HG03520 (cell line): ENCODE measurements at regions not wholly inside any gene's neighbourhood (a gene's known extent, or its start where the extent isn't known, plus 50 kb on each side); places are given as distances from the start of the nearest gene placed in this dataset.
"Not testable (repeated sequence)": the region's sequence is repeated elsewhere in the genome, so short reads cannot be mapped to it uniquely, and the experiment has no call there.

Experiments
- ATAC-seq: cut with Tn5 transposase; IDR thresholded peaks from one replicate; pipeline ENCODE4 v1.9.1; 2021; ENCODE audit warnings: mild to moderate bottlenecking, moderate library complexity; ENCODE audit not compliant: unreplicated experiment

DNA sequence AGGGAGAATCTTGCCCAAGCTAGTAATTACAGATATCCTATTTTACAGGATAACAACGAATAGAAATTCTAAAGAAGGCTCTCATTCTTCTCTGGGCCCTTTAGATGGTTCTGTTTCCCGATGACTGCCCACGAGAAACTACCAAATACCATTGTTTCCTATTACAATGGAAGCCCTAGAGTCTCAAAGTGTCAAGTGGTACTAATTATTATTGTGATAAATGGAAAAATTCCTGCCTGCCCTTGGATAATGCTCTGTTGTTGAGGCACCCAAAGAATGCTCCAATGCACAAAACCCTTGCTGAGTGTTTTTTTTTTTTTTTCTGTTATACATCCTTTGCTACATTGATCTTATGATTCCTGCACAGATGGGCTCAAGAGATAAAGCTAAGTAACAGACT lies 504.5 kb downstream of the XPNPEP1 start:
- no peak for ATAC-seq

DNA sequence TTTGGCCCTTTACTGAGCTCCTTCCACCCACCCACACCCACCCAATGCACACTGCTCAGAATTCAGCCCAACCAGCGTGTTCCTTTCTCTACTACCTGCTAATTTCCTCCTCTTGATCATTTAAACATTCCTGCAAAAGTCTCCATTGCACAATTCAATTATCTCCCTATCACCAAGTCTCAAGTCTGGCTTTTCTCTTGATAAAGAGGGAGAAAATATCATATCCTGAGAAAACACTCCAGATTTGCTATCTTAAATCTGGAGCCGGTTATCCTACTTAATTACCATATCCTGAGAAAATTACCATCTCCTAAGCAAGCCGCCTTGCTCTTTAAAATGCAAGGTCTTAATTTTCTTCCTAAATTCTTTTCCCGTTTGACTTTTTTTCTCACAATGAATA lies 505.5 kb downstream of the XPNPEP1 start:
- no peak for ATAC-seq

DNA sequence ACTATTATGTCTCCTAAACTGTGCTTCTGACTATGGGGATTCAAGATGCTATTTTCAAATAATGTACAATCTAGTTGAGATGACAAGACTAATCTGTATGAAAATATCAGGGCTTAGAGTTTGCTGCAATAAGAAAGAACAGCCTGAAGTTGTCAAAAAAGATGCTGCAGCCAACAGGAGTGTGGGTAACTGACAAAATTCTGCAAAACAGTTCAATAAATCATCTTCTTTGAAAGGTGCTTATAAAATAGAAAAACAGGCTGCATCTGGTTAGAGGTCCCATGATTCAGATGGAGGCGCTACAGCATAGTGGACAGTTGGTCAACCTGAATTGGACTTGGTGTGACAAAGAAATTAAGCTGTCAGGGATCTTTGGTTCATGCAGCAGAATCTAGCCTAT lies 511.0 kb downstream of the XPNPEP1 start:
- no peak for ATAC-seq

DNA sequence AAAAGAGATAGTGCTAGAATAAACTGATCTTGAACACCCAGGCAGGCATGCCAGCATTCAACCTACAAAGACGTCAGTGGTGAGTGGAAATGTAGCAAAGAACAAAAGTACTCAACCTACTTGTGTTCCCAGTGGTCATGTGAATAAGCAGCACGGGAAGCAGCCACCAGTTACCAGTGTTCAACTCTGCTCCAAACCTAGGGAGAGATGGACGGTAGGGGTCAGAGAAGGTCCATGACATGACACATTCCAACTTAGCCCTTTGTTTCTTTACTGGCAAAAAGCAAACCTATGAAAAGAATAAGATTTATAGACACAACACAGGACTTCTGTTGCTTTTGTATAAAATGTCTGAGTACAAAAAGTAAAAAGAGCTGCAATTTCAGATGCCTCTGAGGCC lies 511.4 kb downstream of the XPNPEP1 start:
- no peak for ATAC-seq

DNA sequence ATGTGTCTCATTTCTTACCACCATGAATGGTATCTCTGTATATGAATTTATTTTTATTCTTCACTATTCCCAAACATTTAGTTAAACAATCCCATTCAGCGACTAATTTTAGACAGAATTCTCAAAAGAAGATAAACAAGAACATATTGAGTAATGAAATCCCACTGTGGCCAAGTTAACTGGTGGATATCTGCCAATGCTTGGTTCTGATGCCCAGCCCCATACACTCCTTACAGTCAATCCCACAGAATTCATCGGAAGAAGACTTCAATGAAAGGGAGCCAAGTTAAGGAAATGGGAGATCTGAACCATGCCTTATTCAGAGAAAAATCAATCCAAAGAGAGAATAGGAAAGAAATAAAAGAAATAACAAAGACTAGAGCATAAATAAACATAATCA lies 518.0 kb downstream of the XPNPEP1 start:
- ATAC-seq: no peak

DNA sequence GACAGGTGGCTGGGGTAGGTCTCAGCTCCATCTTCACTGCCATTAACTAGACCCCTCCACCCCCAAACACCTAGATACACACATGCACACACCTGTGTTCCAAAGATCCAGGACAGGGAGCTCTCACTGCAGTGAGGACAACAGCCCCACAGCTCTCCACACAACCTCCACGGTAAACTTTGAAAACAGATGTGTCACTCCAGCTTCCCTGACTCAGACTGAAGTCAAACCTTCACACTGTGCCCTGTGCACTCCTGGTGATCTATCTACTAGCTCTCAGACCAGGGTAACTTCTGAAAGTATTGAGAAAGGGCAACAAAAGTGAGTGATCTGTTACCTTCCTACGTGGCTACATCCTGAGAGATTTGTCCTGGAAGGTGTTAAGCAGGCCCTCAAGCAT lies 519.8 kb downstream of the XPNPEP1 start:
- no peak for ATAC-seq

DNA sequence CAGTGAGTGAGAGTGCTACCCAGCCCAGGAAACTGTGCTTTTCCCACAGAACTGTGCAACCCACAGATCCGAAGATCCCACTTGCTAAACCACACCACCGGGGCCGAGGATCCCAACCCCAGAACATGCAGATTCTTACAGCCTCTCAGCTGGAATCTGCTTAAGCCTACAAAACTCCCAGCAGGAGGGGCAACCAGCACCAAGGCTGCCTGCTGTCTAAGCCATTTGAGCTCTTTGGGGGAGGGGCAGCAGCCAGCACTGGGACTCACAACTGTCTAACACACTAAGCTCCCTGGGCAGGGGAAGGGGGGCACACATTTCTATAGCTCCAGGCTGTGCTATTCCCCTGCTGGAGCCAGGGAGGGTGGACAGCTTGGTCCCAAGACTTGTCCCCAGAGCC lies 529.9 kb downstream of the XPNPEP1 start:
- ATAC-seq: no peak

DNA sequence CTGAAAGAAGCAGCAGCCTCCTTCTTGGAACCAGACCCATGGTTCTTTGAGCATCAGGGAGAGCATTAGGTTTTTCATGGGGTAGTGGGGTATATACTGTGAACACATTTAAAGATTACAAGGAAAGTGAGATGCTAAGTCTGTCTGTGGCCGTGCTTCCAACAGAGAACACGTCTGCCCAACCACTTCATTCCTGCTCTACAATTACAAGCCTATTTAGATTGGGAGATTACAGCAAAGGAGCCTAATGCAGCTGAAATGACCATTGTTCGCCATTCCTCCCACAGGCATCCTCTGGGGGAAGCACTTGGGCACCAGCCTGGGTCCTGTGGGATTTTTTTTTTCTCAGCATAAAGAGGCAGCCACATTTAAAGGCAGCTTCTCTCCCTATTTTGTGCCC lies 536.4 kb downstream of the XPNPEP1 start:
- ATAC-seq: no peak

DNA sequence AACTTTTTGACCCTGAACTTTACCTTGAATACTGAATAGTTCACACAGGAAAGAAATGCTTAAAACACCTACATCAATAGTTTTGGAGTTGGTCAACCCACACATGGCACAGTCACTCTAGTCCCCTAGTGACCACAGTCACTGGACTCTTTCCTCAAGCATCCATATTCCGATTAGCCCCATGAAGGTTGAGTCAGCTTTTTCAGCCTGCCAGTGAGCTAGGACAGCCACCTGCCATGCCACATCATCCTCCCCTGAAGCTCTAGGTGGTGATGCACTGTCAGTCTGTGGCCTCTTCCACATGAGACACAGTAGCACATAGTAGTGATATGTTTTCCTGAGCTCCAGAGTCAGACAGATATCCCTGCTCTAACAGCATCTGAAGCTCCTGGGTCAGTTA lies 537.2 kb downstream of the XPNPEP1 start:
- ATAC-seq: no peak

DNA sequence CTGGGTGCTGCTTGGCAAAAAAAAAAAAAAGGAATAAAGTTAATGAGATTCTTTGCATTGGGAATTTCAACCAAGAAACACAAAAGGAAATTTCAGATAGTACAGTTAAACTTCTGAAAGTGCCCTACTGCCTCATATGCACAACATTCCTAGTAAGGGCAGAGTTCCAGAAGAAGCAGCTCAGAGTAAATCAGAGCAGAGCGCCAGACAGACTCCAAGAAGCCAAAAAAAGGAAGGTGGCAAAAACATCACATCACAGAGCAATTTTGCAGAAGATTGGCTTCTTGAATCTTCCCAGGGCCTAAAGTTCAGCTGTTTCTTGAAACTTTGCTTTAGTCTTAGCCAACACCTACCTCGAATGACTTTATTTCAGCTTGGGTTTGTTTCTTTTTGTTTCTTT lies 544.1 kb downstream of the XPNPEP1 start:
- no peak for ATAC-seq

DNA sequence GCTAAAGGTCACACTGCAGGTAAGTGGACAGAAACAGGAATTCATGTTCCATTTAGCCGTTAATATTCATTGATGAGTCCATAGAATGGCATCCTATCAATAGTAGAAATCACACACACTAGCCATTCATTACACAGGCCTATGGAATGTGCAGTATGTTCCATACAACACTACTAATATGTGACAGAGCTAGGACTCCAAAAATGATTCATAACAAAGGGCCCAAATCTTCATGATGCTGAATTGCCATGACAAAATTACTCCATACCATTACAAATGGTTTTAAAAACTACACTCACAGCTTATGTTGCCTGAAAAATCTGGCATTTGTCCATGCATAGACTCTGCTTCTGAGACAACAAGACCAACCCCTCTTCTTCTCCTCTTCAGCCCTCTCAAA lies 549.1 kb downstream of the XPNPEP1 start:
- no peak for ATAC-seq

DNA sequence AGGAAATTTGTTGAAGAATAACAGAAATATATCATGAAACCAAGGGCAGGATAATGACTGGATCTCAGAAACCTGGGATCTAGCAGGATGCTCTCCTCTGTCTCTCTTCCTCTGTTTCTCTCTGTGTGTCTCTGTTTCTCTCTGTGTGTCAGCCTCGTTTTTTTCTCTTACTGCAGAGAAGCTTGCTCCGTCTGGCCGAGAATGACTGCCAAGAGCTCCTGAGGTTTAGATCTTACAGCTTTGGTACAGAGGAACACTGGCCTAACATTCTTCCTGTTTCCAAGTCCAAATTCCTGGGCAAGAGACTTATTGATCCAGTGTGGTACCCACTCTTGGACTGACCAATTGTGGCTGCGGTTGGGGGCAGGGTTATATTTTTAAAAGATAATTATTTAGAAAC lies 564.0 kb downstream of the XPNPEP1 start:
- ATAC-seq: no peak

DNA sequence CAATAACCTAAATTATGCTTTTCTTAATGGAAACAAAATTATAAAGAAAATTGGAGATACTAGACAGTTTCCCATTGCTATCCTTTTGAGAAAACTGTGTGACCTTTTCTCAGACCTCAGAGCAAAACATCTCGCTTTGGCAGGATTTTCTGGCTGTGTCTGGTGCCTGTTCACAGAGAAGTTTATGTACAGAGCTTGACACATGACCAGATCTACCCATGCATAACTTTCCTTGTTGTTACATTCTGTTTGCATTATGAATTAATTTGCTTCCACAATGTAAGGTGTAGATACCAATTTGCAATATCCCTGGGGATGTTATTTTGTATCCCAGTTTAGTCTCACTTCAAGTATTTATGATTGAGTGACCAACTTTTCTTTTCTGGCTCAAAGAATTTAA lies 565.0 kb downstream of the XPNPEP1 start:
- no peak for ATAC-seq

DNA sequence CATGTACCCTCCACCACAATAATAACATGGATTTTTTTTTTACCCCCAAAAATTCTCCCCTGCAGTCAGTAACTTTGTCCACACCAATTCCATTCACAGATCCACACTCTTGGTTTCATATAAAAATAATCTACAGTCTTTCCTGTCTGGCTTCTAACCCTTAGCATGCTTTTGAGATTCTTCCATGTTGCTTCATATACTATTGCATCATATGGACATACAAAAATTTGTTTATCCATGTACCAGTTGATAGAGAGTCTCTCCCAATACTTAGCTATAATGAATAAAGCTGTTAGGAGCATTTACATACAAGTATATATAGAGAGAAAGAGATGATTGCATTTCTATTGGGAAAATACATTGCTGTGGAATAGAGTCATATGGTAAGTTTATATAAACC lies 575.0 kb downstream of the XPNPEP1 start:
- ATAC-seq: no peak

DNA sequence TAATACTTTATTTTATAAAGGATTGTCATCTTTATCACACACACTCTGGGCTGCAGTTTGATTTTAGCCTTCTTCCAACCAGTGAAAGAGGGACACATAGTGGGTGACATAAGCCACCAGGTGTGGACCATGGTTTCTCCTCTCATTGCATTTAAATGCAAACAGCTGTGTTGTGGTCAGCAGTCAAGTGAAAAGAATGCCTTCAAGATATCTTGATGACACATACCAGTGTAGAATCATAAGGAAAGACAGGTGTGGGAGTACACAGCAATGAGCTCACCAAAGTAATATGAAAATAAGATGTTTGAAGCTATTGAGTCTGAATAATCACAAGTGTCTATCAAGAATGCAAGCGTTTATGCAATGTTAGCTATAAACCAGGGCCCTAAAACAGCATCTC lies 580.0 kb downstream of the XPNPEP1 start:
- ATAC-seq: no peak

DNA sequence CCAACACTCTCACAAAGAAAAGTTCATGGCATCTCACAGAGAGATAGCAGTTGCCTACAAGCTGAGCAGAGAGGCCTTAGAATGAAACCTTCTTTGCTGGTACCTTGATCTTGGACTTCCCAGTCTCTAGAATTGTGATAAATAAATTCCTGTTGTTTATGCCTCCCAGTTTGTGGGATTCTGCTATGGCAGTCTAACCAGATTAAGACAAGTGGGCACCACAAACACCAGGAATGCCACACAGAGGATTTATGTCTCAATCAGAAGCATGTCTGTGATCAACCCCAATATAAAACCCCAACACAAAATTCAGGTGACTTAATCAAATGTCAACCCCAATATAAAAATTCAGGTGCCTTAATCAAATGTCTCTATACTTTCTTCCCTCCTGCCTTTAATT lies 581.3 kb downstream of the XPNPEP1 start:
- ATAC-seq: no peak

DNA sequence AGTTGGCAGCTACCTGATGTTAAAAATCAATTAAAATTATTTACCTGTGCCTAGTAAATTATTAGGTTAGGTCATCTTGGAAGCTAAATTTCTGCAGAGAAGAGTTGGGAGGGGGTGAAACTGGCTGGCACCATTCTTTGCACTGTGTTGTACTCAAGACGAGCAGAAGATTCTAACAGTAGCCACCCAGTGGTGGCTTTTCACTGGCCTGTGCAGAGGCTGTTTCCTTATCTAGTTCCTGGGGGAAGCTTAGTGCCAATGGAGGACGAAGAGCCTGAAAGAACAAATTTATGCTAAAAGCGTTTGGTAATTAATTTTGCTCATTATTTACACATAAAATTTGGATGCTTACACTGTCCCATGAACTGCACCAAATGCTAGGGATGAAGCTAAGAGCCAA lies 595.3 kb downstream of the XPNPEP1 start:
- ATAC-seq: no peak

DNA sequence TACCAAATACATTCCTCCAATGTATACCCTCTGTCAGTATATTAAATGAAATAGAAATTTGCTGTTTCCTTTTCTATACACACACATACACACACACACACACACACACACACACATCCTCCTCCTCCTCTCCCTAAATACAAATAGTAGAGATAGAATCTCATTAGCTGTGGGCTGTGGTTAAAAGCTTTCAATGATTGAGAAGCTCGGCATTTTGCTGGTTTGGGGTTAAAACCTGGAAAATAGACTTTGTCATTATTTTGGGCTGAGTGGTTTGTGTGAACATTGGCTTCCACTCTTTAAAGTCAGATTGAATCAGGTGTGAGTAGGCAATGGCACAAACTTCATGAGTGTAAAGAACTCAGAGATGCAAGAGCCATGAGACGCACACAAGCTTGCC lies 596.0 kb downstream of the XPNPEP1 start:
- no peak for ATAC-seq

DNA sequence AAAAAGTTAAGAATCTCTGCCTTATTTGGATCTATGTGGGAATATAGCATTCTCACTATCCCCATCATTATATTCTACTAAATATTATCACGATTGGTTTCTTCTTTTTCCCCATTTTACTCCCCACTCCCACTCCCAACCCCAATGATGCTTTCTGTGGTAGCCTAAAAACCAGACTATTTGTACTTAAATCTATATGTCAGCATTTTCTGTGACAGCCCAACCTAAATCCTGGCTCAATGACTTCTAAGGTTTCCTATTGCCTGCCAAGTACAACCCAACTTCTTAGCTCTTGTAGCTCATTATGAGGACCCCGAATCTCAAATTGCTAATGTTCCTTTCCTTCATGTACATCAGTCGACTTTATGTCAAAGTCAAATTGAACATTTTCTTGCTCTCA lies 598.6 kb downstream of the XPNPEP1 start:
- ATAC-seq: no peak

DNA sequence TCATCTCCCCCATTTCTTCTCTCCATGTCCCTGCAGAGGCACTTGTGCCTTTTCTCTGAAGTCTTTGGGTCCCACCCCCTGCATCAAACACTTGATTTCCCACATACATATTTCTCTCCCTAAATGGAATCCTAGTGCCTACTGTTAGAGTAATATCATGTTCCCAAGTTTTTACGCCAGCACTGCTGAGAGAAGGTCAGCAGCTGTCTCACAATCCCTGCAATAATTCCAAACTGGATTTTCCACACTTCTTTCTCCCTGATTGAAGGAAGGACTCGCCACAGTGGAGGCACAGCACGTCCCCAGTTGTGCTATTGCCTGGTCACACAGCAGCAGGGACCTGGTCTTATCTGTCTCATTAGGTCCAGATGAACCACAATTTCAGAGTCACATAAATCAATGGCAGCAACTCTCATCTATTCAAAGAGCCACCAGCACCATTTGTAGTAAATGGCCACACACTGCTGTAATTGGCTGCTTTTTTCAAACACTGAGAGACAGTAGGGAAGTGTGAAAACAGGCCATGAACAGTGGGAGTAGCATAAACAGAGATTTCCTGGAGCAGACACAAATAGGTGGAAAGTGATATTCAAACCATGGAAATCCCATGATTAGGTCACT lies 605.5 kb downstream of the XPNPEP1 start:
- no peak for ATAC-seq

DNA sequence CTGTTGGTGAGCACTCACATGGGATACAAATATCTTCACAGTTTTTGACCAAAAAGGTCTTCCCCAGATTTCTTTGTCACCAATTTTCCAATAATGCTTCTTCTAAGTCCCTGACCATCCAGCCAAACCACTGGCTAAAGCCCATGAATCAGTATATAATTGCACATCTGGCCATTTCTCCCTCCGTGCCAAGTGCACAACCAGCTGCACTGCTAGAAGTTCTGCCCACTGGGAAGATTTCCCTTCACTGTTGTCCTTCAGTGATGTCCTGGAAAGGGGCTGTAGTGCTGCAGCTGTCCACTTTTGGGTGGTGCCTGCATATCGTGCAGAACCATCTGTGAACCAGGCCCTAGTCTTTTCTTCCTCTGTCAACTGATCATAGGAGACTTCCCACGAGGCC lies 609.3 kb downstream of the XPNPEP1 start:
- ATAC-seq: not testable (repeated sequence)

DNA sequence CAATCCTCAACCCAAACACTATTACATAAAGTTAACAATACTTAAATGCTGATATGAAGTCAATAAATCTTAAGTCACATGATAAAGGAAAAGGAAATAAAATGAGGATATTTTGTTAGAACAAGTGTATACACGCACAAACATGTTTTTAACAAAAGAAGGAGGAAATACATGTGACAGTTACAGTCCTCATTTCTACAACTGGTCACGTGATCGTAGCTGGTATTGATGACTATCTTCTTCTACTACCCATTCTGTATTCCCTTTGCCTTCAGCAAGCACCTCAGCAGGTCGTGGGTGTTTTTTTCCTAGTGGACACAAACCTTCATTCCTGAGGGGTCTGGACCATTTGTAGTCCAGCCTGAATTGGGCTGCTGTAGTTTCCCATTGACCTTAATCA lies 610.8 kb downstream of the XPNPEP1 start:
- not testable (repeated sequence) for ATAC-seq

DNA sequence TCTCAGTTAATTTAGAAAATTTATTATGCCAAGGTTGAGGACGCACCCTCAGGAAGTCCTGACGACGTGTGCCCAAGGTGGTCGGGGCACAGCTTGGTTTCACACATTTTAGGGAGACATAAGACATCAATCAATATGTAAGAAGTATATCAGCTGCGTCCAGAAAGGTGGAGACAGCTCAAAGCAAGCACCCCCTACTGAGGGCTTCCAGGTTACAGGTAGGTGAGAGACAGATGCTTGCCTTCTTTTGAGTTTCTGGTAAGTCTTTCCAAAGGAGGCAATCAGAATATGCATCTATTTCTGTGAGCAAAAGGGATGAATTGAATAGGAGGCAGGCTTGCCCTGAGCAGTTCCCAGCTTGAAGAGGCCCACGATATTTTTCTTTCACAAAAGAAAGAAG lies 614.3 kb downstream of the XPNPEP1 start:
- ATAC-seq: no peak

DNA sequence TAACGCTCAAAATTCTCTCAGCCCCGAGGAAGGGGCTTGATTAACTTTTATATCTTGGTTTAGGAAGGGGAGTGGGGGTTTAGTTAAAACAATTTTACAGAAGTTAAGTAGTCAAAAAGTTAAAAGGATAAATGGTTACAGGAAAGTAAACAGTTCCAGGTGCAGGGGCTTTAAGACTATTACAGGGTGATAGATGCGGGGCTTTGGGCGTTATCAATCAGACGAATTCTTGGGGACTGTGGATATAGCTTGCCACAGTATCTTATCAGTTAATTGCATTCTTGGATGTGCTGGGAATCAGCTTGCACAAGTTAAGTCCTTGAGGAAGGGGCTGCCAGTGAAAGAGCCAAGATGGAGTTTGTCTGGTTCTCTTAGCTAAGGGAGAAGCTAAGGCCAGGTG lies 616.2 kb downstream of the XPNPEP1 start:
- ATAC-seq: not testable (repeated sequence)
